Stimulated activated naive CD4-positive, alpha-beta T cell treated with Interleukin-2 at 50 U/mL for 16 hours (primary cell): ENCODE measurements at regions not wholly inside any gene's neighbourhood (a gene's known extent, or its start where the extent isn't known, plus 50 kb on each side); places are given as distances from the start of the nearest gene placed in this dataset.

Experiments used
- DNase-seq: peaks from one replicate; lab custom pipeline; 2025; lab: John Stamatoyannopoulos, UW

DNA sequence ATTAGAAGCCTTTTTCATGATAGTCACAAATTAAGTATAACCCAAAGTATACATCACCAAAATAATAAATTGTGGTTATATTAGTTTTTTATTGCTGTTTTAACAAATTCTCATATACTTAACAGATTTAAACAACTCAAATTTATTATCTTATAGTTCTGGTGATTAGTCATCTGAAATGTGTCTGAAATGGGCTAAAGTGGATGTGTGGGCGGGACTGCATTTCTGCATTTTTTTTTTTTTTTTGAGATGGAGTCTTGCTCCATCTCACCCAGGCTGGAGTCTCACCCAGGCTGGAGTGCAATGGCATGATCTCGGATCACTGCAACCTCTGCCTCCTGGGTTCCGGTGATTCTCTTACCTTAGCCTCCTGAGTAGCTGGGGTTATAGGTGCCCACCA is 891.5 kb upstream of the CELF2 start:
- DNase-seq: no peak

DNA sequence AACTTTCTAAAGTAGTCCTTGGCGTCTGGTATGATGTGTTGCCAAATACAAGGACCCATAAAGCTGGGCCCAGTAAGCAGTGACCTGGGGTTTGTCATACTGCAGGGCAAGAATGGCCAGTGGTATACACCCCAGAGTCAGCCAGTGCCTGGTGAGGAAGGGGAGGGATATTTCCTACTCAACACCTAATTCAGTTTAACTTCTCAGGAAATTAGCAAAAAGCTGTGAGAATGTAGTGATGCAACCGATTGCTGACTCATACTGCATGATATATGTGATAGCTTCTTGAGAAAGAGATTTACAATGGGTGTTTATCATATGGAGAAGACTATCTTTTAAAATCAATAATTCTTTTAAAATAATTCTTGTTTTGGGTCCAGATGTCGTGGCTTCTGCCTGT is 889.3 kb upstream of the CELF2 start:
- no peak for DNase-seq

DNA sequence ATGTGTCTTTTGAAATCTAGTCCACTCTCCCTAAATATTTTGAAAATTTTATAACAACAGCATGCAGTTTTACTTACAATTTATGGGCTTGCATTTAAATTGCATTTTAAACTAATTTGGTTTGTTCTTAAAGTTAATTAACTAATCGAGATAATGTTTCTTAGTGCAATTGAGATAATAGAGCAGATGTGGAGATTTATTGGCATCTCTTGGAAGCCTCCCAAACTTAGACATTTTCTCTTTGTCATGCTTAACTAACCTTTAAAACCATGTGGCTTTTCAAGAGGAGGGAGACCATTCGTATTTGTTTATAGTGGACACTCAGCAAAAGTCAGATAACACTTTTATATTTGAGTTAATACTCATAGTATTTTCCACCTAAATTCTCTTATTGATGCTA is 887.0 kb upstream of the CELF2 start:
- DNase-seq: no peak

DNA sequence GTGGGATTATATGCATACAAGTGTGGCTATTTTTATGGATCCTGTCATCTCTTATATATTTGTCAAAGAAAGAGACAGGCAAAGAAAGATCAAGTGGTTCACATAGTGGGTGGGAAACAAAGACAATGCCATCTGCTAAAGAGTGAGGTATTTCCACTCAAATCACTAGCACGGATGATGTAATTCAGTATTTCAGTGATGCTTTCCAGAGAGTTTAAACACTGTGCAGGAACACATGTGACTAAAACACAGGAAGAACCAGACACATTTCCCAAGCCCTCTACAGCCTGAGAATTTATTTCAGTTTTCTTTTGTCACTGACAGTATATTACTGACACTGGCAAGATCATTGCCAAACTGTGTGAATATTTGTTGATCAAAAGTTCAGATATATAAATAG is 885.7 kb upstream of the CELF2 start:
- no peak for DNase-seq

DNA sequence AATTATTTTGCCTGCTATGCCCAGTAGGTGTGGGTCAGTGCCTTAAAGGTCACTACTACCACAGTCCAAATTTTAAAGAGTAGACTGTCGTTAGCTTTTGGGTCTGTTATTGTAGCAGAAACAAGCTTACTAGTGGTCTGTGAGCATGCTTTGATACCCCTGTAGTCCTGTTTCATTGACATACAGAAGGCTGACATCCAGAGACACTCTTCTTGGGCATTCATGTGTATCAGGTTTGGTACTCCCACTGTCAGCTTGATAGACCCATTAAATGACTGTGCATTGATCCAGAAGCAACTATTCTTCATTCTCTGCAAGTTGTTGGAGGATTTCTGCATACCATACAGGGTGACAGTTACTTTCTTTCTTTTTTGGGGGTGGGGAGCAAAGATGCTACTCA is 884.4 kb upstream of the CELF2 start:
- no peak for DNase-seq

DNA sequence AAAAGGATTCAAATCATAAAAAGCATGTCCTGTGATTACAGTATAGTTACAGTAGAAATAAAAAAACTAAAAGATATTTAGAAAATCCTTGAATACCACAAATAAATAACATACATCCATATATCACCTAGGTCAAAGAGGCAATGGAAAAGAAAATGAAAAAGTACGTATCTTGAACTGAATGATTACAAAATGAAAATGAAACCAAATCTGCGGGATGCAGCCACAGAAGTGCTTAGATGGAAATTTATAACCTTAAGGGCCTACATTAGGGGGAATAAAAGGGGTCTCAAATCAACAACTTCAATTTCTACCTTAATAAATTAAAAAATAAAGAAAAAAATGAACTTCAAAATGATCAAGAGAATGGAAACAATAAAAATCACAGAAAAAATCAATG is 879.0 kb upstream of the CELF2 start:
- no peak for DNase-seq

DNA sequence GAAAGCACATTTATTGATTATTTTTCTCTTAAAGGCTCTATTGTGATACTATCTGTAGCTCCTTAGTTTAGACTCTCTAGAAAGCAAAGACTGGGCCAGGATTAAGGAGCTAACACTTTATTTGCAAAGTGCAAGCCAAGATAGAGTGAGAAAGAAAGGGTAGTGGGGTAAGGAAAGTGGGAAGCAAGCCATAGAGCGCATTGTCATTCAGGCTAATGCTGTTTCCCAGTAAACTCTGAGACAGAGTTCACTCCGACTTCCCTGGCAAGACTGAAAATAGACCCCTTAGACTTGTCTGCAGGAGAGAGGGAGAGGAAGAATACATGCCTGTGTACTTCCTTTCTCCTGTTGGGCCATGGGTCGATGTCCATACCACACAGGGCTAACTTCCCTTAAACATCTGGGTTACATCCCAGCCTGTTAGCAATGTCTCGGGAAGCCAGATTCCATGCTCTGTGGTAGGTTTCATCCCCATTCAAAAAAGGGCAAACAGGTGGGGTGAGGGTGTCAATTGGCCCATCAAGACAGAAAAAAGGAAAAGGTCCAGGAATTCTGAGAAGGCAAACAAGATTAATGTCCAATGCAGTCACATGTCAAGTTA is 875.8 kb upstream of the CELF2 start:
- DNase-seq: no peak

DNA sequence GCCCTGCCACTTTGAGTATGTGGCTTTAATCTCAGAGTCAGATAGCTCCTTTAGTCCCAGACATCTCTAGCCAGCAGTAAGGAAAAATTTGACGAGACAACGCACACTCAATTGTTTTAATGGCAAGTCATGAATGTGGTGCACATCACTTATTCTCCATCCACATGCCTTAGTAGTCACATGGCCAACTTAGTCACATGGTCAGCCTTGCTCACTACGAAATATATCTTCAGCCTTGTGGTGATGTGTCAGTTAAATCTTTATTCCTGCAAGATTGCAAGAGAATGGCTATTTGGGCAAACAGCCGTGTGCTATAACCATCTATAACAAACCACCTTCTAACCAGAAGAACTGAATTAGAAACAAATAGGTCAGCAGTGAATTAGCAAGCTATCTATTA is 871.1 kb upstream of the CELF2 start:
- DNase-seq: no peak

DNA sequence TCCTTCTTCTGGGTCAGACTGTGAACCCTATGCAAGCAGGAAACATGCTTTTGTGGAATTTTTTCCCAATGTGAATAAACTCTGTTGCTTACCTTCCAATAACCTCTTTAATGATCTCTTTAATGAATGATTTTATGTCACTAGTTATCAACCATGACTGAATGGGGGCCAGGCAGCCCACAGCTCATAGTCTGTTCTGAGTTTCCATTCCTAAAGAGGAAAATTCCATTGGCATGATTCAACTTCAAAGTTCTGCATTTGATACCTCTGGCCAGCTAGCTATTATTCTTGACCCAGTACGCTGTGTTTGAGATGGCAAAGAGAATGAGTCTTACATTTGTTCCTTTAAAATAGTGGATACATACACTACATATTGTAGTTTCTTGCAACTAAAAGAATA is 867.8 kb upstream of the CELF2 start:
- DNase-seq: no peak

DNA sequence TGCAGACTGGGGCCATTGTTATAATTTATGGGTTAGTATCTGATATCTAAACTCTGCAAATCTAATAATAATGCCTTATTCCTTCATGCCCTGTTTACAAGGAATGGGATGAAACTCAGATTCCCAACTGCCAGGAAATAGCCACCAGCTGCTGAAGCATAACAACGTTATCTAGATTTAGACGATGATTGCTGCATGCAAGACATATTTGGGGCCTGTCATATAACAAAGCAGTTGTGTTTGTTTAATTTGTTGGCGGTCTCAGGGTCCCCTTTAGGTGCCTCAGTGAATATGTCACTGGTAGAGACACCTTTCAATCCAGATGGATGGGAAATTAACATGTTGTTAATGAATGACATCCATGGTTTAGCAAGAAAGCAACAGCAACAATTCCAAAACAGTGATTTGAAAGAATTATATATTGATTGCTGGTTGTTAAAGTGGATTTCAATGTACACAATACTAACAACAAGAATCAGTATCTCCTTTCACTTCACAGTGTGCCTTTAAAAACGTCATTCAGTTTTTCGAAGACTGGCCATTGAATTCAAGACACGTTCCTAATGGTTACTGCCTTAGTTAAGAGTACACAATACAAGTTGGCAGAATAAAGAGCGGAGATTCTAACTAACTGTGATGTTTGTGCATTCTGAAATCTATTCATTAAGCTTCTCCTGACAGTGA is 860.6 kb upstream of the CELF2 start:
- DNase-seq: no peak

DNA sequence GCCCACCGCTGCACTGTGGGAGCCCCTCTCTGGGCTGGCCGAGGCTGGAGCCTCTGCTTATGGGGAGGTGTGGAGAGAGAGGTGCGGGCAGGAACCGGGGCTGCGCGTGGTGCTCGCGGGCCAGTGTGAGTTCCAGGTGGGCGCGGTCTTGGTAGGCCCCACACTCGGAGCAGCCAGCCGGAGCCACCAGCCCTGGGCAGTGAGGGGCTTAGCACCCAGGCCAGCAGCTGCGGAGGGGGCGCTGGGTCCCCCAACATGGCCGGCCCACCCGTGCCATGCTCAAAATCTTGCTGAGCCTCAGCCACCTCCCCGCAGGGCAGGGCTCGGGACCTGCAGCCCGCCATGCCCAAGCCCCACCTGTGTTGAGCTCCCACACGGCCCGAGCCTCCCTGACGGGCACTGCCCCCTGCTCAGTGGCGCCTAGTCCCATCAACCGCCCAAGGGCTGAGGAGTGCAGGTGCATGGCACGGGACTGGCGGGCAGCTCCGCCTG is 856.8 kb upstream of the CELF2 start:
- no peak for DNase-seq

DNA sequence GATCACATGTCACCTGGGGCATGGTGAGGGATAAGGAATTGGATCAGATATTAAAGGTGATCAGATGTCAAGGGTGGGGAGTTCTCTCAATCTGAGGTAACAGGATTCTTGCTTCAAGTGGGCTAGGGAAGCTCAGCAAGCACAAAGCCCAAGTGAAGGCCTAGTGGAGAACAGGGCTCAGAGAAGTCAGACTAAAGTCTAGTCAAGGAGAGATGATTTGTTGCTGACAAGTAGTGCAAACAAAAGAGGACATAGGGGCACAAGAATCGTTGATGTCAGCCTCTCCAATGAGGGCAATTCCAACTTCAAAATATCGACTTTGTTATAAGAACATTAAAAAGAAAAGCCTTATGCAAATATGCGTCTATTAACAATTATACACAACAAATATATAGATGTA is 852.8 kb upstream of the CELF2 start:
- DNase-seq: no peak

DNA sequence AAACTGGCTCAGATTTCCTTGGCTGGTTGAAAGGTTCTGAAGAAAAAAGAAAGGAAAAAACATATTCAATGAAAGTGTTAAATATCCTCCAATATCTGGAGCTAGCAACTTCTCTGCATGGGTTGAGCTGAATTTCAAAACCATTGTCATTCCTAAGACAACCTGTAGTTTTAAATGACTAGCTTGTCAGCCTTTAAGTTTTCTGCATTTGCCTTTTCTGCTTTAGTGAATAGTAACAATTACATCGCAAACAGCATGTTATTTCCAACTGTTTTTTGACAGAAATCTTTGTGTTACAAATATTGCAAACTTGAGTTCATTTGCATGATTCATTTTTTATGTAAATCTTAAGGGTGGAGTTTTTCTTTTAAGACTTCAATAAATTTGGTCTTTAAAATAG is 852.3 kb upstream of the CELF2 start:
- no peak for DNase-seq

DNA sequence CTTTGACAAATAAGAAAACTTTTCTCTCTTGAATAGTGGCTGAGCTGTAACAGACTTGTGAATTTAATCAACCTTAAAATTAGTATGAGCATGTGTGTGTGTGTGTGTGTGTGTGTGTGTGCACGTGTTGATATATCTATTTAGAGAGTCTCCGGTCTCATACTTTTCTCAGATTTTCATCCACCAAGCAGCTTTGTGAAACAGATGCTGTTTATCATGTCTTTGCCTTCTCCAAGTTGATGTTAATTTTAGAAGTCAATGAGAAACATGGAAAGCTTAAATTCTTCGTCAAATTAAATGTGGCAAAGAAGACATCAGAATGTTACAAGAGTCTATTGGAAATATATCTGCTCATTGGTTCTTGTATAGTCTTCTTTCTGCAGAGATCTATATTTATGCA is 839.2 kb upstream of the CELF2 start:
- no peak for DNase-seq

DNA sequence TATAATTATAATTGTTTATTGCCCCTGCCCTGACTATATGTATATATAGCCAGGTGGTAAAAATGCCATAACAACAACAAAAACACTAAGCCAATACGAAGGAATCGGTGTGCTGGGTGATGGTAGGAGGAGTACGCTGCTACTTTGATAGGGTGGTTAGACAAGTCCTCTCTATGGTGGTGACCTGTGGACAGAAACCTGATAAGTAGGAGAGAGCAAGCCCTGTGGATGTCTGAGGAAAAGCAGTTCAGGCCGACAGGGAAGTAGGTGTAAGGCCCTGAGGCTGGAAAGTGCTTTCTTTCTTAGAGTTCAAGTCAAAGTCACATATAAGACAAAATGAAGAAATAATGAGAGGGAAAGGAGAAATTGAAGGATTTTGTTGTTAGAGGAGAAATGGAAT is 823.8 kb upstream of the CELF2 start:
- no peak for DNase-seq

DNA sequence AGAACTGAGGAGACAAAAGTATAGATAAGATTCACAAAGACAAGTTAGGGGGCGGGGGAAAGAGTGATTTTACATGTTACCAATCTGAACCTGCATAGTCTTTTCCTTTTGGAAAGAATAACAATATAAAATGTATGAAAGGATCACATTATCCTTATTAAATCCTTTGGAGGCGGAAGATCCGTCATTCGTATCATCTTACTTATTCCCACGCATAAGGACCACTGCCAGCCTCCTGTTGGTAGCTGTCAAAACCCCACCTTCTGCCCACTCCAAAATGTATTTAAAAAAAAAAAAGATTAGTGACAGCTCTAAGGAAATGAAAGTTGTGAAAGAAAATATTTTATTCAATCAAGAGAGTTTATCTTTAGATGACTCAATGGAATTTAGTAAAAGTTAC is 821.0 kb upstream of the CELF2 start:
- DNase-seq: no peak

DNA sequence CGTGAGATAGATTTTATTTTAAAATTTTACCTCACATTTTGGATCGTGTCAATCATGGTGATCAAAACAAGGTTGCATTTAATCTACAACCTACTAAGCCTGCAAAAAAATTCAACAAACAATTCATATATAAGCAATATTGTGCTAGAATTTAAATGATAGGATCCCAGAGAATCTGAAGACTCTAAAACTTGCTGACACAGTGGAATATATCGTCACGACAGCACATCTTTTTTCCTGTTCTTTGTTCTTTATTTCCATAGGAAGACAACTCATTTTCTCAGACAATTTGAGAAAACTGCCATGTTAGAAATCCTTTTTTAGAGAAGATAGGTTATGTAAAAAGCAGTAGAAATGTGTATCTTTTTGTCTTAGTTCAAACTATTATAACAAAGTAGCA is 820.2 kb upstream of the CELF2 start:
- DNase-seq: no peak

DNA sequence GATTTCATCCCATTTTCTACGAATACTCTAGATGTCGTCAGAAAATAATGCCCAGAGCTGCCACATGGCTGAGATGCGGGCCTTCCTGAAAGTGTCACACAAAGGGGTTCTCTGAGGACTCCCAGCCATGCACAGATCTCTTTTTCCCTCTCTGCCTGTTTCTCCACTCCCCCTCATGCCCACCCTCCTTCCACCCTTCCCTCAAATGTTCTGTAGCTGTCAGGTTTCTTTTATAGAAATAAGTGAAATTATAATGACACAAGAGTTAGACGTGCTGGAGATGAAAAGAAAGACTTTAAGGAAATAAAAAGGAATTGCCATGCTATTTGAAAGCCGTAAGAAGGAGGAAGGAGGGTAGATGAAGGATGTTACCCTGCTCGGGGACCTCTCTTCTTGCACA is 819.3 kb upstream of the CELF2 start:
- DNase-seq: no peak

DNA sequence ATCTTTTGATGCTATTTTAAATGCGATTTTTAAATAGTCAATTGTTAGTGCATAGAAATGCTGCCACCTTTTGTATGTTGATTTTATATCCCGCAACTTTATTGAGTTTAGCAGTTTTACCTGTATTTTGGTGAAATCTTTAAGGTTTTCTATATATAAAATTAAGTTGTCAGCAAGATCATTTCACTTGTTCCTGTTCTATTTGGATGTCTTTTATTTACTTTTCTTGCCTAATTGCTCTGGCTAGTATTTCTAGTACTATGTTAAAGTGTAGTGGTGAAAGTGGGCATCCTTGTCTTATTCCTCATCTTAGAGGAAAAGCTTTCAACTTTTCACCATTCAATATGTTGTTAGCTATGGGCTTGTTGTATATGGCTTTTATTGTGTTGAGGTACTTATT is 813.3 kb upstream of the CELF2 start:
- no peak for DNase-seq

DNA sequence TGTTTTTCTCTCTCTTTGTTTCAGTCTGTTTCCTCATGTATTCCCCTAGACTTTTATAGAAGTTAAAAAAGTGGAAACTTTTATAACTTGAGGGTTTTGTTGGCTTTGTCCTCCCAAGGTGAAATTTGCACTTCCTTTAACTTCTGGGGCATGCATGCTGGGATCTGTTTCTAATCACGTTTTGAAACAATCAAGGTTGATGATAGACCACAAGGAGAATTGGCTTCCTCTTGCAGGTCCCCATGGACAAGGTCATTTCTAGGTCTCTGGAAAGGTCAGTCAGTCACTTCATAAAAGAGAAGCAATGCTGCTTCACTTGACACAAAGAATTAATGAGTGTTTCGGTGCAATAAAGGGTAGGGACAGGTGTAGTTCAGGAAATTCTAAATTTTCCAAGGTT is 811.8 kb upstream of the CELF2 start:
- DNase-seq: no peak

DNA sequence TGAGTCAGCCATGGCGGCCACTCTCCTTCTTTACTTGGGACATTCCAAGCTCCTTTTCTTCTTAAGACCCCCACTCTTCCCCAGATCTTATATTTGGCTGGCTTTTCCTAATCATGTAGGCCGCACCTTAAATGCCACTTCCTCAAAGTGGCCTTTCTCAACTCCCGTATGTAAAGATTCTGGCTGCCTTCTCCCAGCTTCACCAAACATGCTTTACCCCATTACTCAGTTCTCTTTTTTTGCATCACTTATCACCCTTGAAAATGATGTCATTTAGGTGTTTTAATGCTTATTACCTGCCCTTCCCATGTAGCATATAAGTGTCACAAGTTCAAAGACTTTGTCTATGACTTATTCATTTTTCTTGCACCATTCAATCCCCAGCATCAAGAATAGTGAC is 810.1 kb upstream of the CELF2 start:
- no peak for DNase-seq

DNA sequence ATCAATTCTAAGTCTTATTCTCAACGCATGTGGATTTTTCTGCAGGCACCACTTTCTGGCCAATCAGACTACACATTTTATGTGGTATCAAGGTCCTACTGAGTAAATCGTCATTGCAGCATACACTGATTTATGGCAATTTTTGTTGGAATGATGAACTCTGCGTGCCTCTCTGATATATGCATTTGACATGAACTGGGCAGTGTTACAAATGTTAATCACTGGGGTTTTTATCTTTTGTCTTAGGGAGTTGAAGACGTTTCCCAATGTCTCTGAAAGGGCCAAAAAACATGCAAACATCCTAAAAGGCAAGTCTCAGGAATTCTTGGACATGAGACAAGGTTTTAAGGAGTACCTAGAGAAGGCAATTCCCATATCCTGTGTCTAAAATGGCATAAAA is 809.5 kb upstream of the CELF2 start:
- no peak for DNase-seq

DNA sequence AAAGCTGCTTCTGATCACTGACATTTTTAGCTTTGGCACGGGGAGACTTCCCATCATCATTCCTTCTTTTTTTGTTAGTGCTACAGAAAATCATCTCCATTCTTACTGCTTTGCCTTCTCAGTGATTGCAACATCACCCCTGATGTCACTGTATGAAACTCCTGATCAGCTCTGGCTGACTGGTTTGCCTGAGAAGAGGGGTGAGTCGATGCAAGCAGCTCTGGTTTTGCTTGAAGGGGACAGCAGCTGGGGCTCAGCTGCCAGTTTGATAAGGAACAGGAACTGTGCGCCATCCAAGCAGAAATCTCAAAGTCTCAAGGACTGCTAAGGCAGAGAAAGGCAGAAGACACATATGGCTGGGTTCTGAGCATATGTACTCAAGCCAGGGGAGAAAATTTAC is 808.5 kb upstream of the CELF2 start:
- DNase-seq: no peak

DNA sequence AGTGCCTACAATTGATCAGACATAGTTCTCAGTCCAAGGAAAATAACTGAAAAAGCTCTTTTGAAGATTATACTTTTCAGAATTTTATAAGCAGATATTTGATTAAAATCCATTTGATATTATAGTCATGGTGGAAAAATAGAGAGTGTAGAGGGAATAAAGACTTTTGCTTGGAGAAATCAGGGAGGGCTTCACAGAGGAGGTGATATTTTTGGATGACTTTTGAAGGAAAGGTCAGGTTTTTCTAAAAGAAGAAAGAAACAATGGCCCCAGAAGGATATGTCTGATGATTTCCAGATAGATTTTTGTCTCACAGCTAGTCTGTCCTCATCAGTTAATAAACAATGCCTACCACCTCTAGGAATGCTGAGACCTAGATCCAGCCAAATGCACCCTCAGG is 806.3 kb upstream of the CELF2 start:
- no peak for DNase-seq
